ENCODE measurements at regions not wholly inside any gene's neighbourhood (a gene's known extent, or its start where the extent isn't known, plus 50 kb on each side); places are given as distances from the start of the nearest gene placed in this dataset.

DNA sequence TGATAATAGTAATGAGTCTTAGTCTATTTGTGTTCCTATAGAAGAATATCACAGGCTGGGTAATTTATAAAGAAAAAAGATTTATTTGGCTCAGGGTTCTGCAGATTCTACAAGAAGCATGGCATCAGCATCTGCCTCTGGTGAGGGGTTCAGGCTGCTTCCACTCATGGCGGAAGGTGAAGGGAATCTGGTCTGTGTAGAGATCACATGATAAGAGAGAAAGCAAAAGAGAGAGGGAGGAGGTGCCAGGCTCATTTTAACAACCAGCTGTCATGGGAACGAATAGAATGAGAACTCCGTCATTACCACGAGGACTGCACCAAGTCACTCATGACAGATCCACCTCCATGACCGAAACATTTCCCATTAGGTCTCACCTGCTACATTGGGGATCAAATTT is 664.0 kb upstream of the SGO1 start:
- ChIA-PET CTCF (no interaction called here), POLR2A (no interaction called here), RAD21 (ENCODE audit: low non-redundant PET in 1 of 2, low total read pairs in 2 of 2, uncharacterized antibody in 2 of 2, unreplicated experiment in 2 of 2) (no interaction called here)
- no peak overlapping the region for H2AFZ ChIP-seq (ENCODE audit: low read depth, low read length, poor library complexity, severe bottlenecking)
- peaks cover 13 to 18% of the 10 kb centered on the region in 2 experiments; a peak in 3 of 4 replicates for H3K9me3 ChIP-seq (ENCODE audit: control insufficient read depth in 1 of 2, insufficient read depth in 1 of 2, low read depth in 1 of 2, low read length in 2 of 2)
- no peak overlapping the region for H3K4me3 ChIP-seq (replicated peaks in 1 of 2; ENCODE audit: low read depth in 1 of 2, low read length in 2 of 2)
- DNase-seq (ENCODE audit: low read depth, low spot score) (no peak), ATAC-seq (no peak)
- no peak overlapping the region for H3K4me2 ChIP-seq (ENCODE audit: low read length)
- H3K4me1 ChIP-seq (ENCODE audit: control insufficient read depth in 1 of 2, insufficient read depth in 2 of 2, low read length in 2 of 2): no peaks in the 10 kb centered on the region
- no TSS peak for BruUV-seq (replicated peaks)
- H3K9me2 ChIP-seq (ENCODE audit: insufficient read depth): no peaks in the 10 kb centered on the region
- no peaks in the 10 kb centered on the region for H3K79me2 ChIP-seq (ENCODE audit: insufficient read depth, low read length)
- TF ChIP-seq CBX3 (IDR thresholded peaks at IDR 0.05; ENCODE audit: low read depth) (no peak), JUND (IDR thresholded peaks at IDR 0.05) (no peak), RAD21 (IDR thresholded peaks at IDR 0.05; ENCODE audit: low read depth) (no peak), SRF (IDR thresholded peaks at IDR 0.05; ENCODE audit: low read depth) (no peak)
- TF ChIP-seq, protein P1, sequence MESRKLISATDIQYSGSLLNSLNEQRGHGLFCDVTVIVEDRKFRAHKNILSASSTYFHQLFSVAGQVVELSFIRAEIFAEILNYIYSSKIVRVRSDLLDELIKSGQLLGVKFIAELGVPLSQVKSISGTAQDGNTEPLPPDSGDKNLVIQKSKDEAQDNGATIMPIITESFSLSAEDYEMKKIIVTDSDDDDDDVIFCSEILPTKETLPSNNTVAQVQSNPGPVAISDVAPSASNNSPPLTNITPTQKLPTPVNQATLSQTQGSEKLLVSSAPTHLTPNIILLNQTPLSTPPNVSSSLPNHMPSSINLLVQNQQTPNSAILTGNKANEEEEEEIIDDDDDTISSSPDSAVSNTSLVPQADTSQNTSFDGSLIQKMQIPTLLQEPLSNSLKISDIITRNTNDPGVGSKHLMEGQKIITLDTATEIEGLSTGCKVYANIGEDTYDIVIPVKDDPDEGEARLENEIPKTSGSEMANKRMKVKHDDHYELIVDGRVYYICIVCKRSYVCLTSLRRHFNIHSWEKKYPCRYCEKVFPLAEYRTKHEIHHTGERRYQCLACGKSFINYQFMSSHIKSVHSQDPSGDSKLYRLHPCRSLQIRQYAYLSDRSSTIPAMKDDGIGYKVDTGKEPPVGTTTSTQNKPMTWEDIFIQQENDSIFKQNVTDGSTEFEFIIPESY (IDR thresholded peaks at IDR 0.05; ENCODE audit: extremely low read depth, insufficient replicate concordance, low read length): no peak
- no peaks in the 10 kb centered on the region for H3K27me3 ChIP-seq (ENCODE audit: insufficient read depth, low read length)
- no peak overlapping the region for H3K9ac ChIP-seq (ENCODE audit: low read length)
- H3K36me3 ChIP-seq (ENCODE audit: control insufficient read depth in 1 of 2, insufficient read depth in 2 of 2, low read length in 2 of 2): no peaks in the 10 kb centered on the region
- H3K27ac ChIP-seq (ENCODE audit: low read depth, low read length): no peak overlapping the region
- no peaks in the 10 kb centered on the region for H4K20me1 ChIP-seq (ENCODE audit: insufficient read depth)
- intact Hi-C loops (cut with micrococcal nuclease): no loop called here

DNA sequence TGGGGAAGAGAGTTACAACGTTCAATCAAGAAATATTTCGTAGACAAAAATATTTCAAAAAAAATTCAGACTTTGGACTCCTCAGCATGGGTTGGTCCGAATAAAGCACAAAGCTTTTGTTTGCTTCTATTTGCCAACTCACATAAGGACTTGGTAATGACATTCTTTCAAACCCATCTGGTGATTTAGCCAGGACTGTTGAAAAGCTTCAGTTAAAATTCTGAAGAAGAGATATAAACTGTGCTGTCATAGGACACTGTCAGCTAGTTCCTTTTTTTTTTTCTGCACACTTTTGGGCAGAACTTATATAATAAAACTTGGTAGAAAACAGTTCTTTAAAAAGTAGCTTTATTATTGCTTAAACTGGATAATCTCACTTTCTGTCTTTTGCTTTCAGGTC is 660.8 kb upstream of the SGO1 start:
- intact Hi-C loops (cut with micrococcal nuclease): no loop called here
- Histone ChIP-seq H3K9me2 (ENCODE audit: insufficient read depth) (no peaks in the 10 kb centered on the region), H3K4me3 (replicated peaks in 1 of 2; ENCODE audit: low read depth in 1 of 2, low read length in 2 of 2) (no peak overlapping the region), H2AFZ (ENCODE audit: low read depth, low read length, poor library complexity, severe bottlenecking) (no peak overlapping the region), H3K4me1 (ENCODE audit: control insufficient read depth in 1 of 2, insufficient read depth in 2 of 2, low read length in 2 of 2) (no peaks in the 10 kb centered on the region), H3K27ac (ENCODE audit: low read depth, low read length) (no peak overlapping the region), H4K20me1 (ENCODE audit: insufficient read depth) (no peaks in the 10 kb centered on the region), H3K79me2 (ENCODE audit: insufficient read depth, low read length) (no peaks in the 10 kb centered on the region), H3K9me3 (ENCODE audit: control insufficient read depth in 1 of 2, insufficient read depth in 1 of 2, low read depth in 1 of 2, low read length in 2 of 2) (peaks cover 24% of the 10 kb centered on the region in 2 experiments; a peak in 3 of 4 replicates), H3K27me3 (ENCODE audit: insufficient read depth, low read length) (no peaks in the 10 kb centered on the region), H3K9ac (ENCODE audit: low read length) (no peak overlapping the region), H3K4me2 (ENCODE audit: low read length) (no peak overlapping the region), H3K36me3 (ENCODE audit: control insufficient read depth in 1 of 2, insufficient read depth in 2 of 2, low read length in 2 of 2) (no peaks in the 10 kb centered on the region)
- RAD21 ChIA-PET (ENCODE audit: low non-redundant PET in 1 of 2, low total read pairs in 2 of 2, uncharacterized antibody in 2 of 2, unreplicated experiment in 2 of 2): no interaction called here
- ATAC-seq: no peak
- BruUV-seq (replicated peaks): no TSS peak
- TF ChIP-seq TCF7L2 (IDR thresholded peaks at IDR 0.05; ENCODE audit: borderline replicate concordance, extremely low read depth, insufficient read depth, insufficient read length) (no peak), FOSL1 (IDR thresholded peaks at IDR 0.05; ENCODE audit: low read depth) (no peak), SRF (IDR thresholded peaks at IDR 0.05; ENCODE audit: low read depth) (no peak), POLR2A (IDR thresholded peaks at IDR 0.05; ENCODE audit: borderline replicate concordance, extremely low read depth, insufficient read depth, insufficient read length) (no peak), ZFX (IDR thresholded peaks at IDR 0.05) (no peak), POLR2AphosphoS5 (IDR thresholded peaks at IDR 0.05; ENCODE audit: low read depth, low read length) (no peak)
- TF ChIP-seq, protein P2, sequence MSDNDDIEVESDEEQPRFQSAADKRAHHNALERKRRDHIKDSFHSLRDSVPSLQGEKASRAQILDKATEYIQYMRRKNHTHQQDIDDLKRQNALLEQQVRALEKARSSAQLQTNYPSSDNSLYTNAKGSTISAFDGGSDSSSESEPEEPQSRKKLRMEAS (IDR thresholded peaks at IDR 0.05): no peak
- TF ChIP-seq, protein P3, sequence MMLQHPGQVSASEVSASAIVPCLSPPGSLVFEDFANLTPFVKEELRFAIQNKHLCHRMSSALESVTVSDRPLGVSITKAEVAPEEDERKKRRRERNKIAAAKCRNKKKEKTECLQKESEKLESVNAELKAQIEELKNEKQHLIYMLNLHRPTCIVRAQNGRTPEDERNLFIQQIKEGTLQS (IDR thresholded peaks at IDR 0.05): no peak
- CTCF ChIA-PET: no interaction called here
- POLR2A ChIA-PET: no interaction called here
- no peak for DNase-seq (ENCODE audit: low read depth, low spot score)

Measured in HCT116 (cell line).